HG02981 (cell line): ENCODE measurements at regions not wholly inside any gene's neighbourhood (a gene's known extent, or its start where the extent isn't known, plus 50 kb on each side); places are given as distances from the start of the nearest gene placed in this dataset.
"Not testable (repeated sequence)": the region's sequence is repeated elsewhere in the genome, so short reads cannot be mapped to it uniquely, and the experiment has no call there.

Experiments
- ATAC-seq: cut with Tn5 transposase; IDR thresholded peaks from one replicate; pipeline ENCODE4 v1.9.1; 2021; ENCODE audit warnings: mild to moderate bottlenecking, moderate library complexity; ENCODE audit not compliant: unreplicated experiment

DNA sequence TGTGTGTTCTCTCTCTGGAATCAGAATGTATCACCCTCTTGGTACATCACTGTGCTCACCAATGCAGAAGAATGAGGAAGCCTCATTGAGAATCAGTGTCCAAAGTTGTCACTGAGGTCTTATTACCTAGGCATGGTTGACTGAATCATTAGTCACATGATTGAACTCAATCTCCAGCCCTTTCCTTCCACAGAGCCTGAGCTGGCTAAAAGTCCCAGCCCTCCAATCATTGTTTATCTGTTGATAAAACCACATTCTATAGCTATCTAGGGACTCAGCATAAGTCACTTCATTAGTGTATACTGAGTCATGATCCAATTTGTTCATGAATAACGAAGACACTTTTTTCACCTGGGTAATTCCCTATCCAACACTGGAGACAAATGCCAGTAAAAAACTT lies 396.8 kb downstream of the TRAM1L1 start:
- no peak for ATAC-seq

DNA sequence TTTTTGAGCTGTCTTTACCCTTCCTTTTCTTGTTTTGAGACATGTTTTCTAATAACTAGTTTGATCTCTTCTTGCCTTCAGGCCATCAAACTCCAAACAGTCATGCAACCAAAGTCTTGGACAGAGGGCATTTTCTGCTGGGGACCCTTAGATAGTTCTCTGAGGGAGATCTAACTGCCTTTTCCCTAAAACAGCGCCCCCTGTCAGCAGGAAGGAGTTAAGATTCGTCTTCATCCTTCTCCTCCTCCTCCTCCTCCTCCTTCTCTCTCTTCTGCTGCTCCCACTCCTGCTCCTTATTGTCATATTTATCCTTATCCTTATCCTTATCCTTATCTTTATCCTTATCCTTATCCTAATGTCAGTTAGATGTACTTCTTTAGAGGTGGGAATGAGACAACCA lies 417.2 kb downstream of the TRAM1L1 start:
- no peak for ATAC-seq

DNA sequence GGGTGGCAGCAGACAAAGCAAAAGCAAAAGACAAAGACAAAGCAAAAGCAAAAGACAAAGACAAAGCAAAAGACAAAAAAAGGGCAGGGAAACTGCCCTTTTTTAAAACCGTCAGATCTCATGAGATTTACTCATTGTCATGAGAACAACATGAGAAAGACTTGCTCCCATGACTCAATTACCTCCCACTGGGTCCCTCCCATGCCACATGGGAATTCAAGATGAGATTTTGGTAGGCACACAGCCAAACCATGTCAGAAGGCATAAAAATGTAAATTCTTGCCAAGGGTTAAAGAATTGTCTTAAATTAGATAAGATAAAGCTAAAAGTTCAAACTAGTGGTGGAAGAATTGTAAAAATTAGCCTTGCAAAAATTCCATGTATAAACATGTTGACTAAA lies 419.7 kb downstream of the TRAM1L1 start:
- ATAC-seq = no peak

DNA sequence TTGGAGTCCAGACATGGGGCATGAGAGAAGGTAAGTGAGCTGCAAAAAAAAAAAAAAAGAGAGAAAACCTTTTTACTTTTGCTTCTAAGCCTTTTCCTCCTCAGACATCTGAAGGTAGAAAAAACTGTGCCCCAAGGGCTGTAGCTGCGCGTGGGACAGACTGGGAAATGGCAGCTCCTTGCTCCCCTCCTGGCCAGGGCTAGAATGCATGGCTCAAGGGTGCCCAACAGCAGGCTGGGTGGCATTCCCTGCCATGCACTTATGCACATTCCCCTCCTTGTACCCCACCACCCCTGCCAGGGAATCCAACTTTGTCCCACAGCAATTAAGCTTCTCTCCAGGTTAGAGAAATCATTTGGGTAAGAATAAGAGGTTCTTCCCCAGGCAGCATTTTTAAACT lies 421.2 kb downstream of the TRAM1L1 start:
- no peak for ATAC-seq

DNA sequence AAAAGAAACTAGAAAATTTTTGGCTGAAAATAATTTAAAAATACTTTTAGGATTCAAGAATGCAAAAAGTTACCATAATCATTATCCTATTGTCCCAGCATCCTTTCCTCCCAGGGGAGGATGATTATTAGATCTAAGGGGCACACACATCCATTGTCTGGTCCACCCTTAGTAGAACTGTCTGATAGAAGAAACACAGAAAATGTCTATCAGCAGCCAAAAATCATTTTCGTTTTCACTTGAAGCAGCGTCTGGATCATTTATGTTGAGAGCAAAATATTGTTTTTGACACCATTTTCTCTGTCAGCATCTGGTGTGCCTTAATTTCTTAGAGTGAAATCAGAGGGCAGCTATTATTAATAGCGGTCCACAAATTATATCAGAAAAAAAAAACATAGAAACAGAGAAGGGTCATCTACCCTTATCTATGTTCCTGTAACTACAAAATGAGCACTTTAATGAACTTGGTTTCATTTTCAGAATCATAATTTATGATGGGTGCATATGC lies 446.3 kb downstream of the TRAM1L1 start:
- ATAC-seq = no peak

DNA sequence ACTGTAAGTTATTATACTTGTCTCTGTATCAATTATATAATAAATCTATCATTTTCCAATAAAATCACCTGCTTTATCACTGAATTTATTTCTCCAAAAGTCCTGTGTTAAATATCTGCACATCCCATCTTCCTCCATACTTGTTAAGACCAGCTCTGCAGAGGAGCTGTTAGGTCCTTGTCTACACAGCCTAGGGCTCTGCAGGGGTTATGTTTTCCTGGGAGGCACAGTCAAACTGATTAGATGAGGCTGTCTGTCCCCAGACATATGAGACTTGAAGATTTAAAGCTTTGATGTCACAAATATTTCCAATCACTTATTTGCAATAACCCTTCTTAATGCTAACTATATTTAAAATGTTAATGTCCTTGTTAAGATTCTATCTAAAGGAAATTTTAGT lies 446.8 kb downstream of the TRAM1L1 start:
- ATAC-seq = no peak

DNA sequence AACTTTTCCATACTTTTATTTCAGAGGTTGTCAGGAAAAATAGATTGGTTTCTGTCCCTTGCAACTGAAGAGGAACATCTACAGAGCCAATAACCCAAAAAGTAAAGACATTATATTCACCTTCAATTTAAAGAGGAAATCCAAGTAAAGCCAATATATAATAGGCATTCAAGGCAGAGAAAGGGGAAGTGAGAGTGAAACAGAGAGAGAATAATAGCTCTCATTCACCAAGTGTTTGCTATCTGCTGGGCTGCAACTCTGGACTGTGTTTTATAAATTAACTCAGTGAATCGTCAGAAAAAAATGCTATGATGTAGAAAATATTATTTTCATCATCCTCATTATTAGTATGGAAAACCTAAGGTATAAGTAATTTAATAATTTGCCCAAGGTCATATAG lies 448.5 kb downstream of the TRAM1L1 start:
- peak; percentile 99 for ATAC-seq

DNA sequence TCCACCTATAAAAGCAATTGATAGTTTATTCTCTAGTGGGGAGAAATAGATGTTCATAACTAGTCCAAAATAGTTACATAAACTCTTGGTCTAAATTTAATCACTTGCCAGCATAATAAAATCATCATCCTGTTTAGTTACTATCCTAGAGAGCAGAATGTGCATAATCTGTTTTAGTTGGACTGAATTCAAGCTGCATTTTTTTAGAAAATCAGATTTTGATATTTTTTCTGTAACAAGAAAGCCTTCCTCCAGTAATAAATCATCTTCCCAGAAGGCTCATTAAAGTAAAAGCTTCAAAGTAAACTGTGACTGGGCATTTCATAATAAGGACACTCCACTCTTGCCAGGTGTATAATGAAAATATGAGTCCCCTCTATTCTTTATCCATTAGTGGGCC lies 453.1 kb downstream of the TRAM1L1 start:
- ATAC-seq = no peak

DNA sequence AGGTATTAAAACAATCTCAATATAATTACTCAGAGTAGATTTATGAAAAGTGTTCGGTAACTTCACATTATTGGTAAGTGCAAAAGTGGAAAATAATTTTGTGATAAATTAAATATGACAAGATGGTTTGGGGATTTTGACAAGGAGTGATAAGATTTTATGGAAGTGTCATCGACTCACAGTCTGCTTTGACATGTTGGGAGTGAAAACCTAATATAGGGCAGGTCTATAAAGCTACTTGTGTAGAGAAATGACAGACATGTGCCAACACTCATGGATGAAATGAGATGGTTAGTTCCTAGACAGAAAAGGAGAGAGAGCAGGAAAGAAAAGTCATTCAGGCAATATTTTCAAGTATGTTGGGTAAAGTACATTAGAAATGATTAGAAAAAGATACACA lies 456.8 kb downstream of the TRAM1L1 start:
- ATAC-seq = no peak

DNA sequence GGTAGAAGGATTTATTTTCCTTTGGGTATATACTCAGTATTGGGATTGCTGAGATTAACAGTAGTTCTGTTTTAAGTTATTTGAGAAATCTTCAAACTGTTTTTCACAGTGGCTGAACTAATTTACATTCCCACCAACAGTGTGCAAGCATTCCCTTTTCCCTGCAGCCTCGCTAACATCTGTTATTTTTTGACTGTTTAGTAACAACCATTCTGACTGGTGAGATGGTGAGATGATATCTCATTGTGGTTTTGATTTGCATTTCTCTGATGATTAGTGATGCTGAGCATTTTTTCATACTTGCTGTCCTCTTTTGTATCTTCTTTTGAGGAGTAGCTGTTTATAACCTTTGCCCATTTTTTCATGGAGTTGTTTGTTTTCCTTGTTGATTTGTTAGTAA lies 457.8 kb downstream of the TRAM1L1 start:
- ATAC-seq = no peak

DNA sequence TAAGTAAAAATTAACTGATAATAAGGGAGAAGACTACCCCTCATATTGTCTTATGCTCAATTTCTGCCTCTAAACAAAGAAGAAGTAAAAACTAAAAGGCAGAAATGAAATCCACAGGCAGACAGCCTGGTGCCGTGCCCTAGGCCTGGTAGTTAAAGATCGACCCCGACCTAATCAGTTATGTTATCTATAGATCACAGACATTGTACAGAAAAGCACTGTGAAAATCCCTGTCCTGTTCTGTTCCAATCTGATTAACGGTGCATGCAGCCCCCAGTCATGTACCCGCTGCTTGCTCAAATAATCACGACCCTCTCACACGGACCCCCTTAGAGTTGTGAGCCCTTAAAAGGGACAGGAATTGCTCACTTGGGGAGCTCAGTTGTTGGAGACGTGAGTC lies 465.9 kb downstream of the TRAM1L1 start:
- ATAC-seq = not testable (repeated sequence)

DNA sequence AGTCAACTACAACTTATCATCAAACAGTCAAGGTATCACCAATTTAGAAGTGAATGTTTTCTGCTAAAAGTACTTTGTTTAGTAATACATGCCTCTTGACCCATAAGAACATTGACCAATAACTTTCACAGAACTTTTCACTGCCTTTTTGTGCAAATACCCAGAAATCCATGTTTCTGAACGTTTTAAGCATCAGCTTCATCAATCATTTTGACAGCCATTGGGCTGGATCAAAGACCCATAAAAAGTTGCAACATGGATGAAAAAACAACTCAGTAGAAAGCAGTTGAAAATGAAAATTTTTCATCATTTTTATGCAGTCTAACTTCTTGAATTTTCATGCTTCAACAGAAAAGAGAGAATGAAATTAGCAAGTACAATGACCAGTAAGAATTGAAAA lies 466.7 kb downstream of the TRAM1L1 start:
- ATAC-seq = no peak

DNA sequence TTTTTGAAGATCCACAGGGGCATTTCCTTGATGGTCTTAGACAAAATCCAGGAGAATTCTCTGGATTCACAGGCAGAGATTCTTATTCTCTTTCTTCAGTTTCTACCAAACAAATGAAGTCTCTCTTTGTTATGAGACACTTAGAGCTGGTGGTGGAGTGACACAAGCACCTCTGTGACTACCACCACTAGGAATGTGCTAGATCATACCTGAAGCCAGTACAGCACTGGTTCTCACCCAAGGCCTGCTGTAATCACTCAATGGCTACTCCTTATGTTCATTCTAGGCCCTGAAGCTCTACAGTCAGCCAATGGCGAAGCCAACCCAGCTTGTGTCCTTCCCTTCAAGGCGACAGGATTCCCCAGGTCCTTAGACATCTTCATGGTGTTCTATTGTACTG lies 482.3 kb downstream of the TRAM1L1 start:
- ATAC-seq = no peak

DNA sequence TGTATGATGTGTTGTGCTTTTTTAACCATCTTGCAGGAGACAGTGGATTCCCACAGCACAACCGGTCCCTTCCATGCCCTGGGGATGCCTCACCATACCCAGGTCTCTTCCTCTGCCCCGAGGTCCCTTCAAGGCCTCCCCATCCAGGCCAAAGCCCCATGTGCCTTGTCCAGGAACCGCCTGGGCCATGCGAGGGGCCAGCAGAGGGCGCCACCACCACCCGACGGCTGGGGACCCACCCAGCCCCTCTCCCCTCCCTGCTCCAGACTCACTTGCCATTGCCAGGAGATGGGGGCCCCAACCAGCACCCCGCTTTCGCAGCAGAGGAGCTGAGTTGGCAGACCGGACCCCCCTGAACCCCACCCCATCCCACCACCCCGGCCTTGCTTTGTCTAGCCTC lies 485.5 kb downstream of the TRAM1L1 start:
- ATAC-seq = no peak

DNA sequence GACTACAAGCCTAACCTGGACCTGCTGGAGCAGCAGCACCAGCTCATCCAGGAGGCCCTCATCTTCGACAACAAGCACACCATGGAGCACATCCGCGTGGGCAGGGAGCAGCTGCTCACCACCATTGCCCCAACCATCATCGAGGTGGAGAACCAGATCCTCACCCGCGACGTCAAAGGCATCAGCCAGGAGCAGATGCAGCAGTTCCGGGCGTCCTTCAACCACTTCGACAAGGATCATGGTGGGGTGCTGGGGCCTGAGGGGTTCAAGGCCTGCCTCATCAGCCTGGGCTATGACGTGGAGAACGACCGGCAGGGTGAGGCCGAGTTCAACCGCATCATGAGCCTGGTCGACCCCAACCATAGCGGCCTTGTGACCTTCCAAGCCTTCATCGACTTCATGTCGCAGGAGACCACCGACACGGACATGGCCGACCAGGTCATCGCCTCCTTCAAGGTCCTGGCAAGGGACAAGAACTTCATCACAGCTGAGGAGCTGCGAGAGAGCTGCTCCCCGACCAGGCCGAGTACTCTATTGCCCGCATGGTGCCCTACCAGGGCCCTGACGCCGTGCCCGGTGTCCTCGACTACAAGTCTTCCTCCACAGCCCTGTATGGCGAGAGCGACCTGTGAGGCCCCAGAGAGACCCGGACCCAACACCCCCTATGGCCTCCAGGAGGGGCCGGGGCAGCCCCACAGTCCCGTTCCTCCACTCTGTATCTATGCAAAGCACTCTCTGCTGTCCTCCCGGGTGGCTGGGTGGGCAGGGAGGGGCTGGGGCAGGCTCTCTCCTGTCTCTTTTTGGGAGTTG lies 486.2 kb downstream of the TRAM1L1 start:
- ATAC-seq = no peak

DNA sequence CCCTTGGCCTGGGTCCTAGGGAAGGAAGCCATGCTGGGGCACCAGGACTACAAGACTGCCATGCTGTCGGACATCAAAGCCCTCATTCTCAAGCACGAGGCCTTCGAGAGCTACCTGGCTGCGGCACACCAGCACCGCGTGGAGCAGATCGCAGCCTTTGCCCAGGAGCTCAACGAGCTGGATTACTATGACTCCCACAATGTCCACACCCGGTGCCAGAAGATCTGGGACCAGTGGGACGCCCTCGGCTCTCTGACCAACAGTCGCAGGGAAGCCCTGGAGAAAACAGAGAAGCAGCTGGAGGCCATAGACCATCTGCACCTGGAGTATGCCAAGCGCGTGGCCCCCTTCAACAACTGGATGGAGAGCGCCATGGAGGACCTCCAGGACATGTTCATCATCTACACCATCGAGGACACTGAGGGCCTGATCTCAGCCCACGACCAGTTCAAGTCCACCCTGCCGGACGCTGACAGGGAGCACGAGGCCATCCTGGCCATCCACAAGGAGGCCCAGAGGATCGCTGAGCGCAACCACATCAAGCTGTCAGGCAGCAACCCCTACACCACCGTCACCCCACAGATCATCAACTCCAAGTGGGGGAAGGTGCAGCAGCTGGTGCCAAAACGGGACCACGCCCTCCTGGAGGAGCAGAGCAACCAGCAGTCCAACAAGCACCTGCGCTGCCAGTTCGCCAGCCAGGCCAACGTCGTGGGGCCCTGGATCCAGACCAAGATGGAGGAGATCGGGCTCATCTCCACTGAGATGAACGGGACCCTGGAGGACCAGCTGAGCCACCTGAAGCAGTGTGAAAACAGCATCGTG lies 487.0 kb downstream of the TRAM1L1 start:
- no peak for ATAC-seq

DNA sequence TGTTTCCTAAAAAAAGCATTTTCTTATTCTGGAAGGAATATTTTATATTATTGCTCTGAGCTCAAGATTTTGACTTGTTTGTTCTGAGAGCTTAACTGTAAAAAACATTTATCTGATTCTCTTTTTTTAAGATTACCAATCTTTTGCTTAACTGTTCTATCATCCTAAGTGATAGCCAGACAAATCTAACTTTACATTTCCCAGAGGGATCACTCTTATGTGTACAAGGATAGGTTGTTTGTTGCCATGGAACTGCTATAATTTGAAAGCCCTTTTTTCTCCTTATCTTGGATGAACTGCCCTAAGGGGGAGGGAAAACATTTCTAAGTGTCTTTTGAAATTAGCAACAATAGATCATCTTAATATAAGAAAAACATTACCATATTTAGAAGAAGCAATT lies 494.7 kb downstream of the TRAM1L1 start:
- no peak for ATAC-seq

DNA sequence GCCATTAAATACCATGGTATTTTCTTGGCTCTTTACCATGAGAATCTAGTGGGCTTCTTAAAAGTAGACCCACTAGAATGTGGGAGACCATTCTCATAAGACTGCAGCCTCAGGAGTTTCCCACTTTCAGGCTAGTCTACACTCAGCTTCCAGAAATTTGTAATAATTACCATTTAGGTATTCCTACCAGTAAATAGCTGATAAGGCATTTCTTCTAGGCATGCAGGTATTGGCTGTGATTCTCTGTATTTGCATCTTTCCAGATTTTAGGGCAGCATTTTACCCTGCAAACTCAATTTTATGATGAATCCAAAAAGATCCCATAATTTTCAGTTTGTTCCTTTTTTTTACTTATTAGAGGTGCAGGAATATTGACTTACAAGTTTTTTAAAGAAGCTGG lies 496.6 kb downstream of the TRAM1L1 start:
- no peak for ATAC-seq

DNA sequence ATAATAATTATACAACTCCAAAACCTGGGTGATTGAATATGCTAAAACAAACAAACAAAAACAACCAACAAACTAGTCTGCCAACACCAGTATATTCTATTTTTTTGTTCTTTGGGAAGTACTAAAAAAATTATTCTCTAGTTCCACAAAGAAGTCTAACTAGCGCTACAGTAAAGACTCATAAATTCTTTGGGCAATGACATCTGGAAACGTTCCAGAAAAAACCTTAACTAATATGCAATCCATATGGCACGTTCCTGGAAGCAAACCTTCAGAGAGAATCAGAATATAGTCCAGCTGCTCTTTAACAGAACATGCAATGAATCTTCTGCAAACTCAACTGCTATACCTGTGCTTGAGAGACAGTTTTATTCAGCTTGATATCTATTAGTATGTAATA lies 500.1 kb downstream of the TRAM1L1 start:
- ATAC-seq = no peak

DNA sequence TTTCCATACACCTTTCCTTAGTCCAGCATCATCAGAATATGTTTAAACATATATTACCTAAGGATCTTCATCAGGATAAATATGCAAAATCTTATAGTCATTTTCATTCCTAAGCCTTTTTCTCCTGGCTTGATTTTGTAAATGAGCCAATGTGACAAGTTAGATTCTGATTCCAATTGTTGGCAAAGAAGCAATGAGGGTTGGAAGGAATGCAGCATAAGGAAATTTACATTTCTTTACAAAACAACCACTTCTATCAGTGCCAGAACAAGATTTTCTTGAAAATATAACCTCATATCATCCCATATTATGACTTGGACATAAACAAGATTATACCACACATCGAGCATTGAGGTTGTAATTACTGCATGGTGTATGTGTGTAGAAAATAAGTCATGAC lies 508.1 kb downstream of the TRAM1L1 start:
- ATAC-seq = no peak

DNA sequence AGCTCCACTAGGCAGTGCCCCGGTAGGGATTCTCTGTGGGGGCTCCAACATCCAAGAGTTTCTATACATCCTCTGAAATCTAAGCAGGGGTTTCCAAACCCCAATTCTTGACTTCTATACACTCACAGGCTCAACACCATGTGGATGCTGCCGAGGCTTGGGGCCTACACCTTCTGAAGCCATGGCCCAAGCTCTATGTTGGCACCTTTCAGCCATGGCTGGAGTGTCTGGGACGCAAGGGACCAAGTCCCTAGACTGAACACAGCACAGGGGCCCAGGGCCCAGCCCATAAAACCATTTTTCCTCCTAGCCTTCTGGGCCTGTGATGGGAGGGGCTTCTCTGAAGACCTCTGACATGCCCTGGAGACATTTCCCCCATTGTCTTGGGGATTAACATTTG lies 511.8 kb downstream of the TRAM1L1 start:
- no peak for ATAC-seq

DNA sequence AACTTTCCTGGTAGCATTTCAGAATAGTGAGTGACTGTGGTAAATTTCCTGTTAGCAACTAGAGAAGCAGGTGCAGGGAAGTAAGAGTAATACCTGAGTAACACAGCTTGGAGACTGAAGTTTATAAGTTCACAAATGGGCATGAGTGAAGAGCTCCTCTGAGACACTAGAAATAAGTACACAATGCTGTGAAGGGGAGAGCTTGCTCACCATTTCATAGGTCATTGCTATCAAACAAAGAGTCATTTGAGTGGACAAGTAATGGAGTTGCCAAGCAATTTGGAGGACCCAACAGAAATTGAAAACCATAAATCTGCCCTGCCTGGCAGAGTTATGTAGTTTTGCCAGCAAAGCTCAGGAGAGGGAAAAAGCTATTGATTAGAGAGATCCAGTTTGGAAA lies 523.6 kb downstream of the TRAM1L1 start:
- ATAC-seq = no peak
